UCSD-AML1 (cell line): ENCODE measurements at regions not wholly inside any gene's neighbourhood (a gene's known extent, or its start where the extent isn't known, plus 50 kb on each side); places are given as distances from the start of the nearest gene placed in this dataset.
"Not testable (repeated sequence)": the region's sequence is repeated elsewhere in the genome, so short reads cannot be mapped to it uniquely, and the experiment has no call there.

Experiments used
- DNase-seq: peaks from one replicate; lab custom pipeline; 2025; ENCODE audit not compliant: unreplicated experiment; lab: John Stamatoyannopoulos, UW

DNA sequence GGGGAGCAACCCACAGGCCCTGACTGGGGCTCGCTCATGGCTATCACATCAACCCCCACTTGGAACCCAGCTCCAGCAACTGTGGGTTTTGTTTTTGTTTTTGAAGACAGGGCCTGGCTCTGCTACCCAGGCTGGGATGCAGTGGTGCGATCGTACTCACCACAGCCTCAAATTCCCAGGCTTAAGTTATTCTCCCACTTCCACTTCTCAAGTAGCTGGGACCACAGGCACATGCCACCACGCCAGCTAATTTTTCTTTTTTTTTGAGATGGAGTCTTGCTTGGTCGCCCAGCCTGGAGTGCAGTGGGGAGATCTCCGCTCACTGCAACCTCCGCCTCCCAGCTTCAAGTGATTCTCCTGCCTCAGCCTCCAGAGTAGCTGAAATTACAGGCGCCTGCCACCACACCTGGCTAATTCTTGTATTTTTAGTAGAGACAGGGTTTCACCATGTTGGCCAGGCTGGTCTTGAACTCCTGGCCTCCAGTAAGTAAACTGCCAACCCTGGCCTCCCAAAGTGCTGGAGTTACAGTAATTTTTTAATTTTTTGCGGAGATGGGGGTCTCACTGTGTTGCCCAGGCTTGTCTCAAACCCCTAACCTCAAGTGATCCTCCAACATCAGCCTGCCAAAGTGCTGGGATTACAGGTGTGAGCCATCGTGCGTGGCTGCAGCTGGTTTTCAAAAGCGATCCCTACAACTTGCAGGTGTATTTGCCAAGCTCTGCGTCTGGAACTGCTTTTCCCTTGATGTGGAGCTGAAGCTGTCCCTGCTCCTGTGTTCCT lies 228.7 kb downstream of the SKIDA1 start:
- no peak for DNase-seq

DNA sequence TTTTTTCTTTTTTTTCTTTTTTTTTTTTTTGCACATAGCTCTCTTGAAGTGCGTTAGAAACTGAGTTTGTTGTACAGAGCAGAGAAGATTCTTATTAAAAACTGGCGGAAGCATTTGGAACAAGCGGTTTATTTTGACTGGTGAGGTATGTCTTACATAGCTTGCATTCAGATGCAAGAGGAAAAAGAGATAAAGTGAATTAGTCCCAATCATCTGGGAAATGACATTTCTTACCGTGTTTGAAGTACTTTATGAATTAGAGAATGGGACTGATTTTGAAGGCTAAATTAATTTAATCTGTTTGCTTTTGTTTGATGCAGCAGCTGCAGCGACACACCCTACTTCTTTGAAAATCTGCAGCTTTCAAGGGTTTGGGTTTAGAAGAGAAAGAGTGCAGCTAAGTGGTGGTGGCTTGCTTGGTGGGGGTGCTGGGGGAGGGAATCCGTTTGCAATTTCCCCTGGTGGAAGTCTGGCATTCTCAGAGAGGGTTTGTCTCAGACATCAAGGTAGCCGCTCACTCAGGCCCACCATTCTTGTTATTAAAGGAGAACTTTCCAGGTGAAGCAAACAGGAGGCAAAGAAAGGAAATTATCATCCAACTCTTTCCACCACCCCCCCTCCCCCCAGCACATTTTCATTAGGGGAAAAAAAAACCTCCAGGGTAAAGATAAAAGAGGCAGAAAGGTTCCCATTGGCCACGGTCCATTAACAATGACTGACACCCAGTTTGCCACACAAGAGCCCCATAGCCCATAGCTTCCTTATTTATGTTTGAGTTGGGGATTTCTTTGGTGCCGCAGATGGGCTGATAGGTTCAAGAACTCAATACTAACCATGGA lies 231.7 kb downstream of the SKIDA1 start:
- DNase-seq = no peak

DNA sequence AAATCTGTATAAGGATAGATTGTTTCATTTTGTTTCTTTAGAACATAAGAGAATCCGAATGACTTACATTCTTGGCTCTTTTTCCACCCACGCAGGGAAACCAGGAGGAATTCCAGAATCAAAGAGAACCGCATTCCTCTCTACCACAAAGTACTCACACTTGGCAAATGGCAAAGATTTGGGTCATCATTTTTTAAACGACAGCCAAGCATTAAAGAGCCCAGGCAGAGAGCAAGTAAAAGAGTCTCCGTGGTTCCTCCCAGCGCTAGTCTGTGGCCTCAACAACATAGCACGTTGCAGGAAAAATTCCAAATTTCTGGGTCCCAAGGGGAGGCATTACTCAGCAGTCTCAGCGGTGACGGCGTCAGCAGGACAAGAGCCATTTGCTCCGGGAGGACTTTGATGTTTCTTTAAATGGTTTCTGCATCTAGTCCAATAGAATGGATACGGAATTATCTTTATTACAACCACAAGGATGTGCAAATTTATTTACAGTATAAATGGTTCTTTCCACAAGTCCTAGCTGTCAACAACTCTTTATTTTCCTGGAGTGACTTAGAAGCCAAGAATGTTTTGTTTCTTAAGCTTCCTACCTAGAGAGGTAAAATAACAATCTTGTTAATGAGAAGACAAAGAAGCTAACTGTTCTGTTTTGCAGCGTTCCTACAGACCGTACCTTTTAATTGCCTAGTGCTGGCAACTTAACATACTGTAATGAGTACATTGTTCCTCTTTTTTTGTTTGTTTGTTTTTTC lies 232.5 kb downstream of the SKIDA1 start:
- DNase-seq = no peak

DNA sequence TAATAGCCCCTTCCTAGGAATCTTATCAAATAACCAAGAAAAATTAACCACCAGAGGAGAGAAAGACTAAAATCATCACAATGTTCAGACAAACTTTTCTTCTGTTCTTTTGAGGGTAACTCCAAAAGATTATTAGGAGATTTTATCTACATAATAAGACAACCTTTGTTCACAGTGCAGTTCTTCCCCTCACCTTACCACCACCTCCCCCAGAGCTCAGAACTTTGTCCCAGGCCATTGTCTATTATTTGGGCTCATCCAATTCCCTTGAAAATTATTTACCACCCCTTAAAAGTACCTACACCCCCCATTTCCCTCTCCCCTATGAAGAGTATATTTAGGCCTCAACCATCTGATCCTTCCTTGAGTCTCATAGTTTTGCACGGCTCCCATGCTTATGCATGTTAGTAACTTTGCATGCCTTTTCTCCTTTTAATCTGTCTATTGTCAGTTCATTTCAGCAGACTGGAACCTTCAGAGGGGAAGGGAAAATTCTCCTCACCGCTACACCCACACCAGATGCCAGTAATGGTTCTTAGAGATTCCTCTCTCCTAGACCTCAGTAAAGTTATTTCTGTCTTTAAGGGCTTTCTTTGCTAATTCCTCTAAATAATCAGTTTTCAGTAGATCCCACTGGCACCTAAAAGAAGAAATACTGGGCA lies 234.9 kb downstream of the SKIDA1 start:
- DNase-seq = no peak

DNA sequence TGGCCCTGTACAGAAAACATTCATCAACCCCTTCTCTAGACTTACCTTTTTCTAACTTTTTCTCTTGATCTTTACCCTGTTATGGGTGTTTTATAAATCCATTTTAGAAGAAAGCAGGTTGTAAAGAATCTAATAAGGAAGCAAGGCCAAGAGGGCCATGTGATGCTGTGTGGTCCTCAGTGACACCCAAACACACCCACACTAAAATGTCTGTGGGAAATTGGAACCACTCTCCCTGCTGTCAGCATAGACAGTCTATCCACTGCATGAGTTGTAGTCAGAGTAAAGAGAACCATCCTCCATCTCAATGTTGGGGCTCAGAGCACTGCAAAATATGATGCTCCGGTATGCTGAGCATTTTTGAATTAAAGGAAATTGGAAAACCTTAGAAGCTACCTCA lies 235.5 kb downstream of the SKIDA1 start:
- no peak for DNase-seq

DNA sequence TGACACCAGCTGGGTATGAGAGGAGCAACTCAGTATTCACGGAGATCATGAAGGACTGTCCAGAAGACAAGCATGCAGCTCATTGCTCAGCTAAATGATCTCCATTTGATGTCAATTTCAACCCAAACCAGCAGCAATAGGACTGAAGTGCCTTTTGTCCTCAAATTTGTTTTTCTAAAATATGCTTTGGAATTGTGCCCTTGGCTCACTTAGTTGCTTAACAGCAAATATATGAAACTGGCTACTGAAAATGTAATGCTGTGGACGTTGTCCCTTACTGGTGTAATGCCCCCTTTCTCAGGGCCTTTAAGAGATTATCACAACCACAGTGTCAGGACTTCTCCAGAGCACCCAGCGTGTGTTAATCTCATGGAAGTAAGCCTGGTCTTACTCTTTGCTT lies 236.2 kb downstream of the SKIDA1 start:
- no peak for DNase-seq

DNA sequence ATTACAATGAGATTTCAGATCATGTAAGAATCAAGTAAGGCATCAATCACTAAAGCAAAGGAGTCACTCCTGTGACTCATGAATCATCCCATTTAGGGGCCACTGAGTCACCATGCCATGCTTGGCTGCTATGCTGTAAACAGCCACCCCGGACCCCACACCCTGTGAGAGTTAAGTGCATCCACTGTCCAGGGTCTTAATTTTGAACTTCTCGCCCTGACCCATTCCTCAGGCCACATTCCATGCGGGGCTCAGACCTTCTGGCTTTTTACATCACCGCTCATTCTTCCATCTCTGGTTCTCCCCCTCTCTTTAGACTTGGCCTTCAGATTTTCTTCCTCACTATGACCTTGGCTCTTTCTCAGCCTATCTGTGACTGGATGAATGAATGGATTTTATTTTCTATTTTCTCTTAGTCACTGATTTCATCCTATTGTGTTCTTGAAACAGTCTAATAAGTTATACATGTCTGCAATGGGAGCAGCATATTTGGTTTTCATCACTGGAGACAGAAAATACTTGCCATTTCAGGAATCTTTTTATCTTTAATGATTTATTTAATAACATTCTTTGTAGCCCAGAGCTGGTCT lies 239.6 kb downstream of the SKIDA1 start:
- DNase-seq = no peak

DNA sequence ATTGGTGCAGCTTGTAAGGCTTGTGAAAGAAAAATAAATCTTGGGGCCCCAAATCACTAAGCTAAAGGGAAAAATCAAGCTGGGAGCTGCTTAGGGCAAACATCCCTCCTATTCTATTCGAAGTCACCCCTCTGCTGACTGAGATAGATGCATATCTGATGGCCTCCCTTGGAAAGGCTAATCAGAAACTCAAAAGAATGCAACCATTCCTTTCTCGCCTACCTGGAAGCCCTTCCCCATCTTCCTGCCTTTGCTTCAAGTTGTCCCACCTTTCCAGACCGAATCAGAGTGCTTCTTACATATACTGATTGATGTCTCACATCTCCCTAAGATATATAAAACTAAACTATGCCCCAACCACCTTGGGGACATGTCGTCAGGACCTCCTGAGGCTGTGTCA lies 240.3 kb downstream of the SKIDA1 start:
- no peak for DNase-seq

DNA sequence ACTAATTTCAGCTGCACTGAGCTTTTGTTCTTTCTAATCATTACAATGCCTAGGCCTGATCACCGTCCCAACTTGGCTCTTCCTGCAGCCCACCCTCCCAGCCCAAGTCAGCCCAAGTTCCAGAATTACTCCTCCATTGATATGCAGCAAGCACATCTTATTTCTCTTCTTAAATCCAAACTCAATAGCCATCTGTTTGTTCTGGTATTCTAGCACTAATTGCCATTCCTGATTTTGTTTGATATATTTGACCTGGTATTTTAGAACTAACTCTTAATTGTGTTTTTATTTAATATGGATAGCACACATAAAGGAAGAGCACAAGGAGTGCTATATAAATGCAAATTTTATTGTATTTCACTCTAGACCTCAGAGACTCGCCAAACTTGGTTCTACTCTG lies 241.2 kb downstream of the SKIDA1 start:
- DNase-seq = no peak

DNA sequence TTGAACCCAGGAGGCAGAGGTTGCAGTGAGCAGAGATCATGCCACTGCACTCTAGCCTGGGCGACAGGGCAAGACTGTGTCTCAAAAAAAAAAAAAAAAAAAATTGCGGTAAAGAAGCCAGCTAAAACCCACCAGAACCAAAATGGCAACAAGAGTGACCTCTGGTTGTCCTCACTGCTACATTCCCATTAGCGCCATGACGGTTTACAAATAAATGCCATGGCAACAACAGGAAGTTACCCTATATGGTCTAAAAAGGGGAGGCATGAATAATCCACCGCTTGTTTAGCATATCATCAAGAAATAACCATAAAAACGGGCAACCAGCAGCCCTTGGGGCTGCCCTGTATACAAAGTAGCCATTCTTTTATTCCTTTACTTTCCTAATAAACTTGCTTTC lies 242.4 kb downstream of the SKIDA1 start:
- DNase-seq = not testable (repeated sequence)

DNA sequence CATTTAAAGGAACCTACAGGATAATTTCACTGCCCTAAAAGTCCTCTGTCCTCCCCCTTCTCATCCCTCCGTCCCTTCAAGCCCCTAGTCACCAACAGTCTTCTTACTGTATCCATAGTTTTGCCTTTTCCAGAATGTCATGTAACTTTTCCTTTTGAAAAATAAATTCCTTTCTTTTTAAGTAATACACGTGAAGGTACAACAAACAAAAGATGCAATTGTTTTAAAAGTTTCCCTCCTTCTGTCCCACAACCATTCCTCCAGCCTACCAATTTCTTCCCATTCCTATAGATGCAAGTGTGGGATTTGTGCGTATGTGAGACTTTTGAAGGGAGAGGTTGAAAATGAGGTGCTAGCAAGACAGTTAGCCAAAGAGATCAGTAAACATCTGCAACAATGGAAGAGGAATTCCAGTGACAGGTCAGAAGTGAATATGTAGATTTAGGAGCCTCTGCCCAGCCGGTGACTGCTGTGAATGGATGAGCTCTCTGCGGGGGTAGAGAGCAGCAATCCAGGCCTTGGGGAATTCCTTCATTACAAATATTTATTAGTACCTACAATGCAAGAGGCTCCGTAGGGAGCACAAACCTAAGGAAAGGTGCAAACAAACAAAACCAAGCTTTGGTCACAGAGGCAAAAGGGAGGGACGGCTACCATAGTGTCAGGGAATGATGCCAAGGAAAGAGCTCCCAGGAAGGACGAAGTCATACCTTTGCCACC lies 243.6 kb downstream of the SKIDA1 start:
- DNase-seq = no peak

DNA sequence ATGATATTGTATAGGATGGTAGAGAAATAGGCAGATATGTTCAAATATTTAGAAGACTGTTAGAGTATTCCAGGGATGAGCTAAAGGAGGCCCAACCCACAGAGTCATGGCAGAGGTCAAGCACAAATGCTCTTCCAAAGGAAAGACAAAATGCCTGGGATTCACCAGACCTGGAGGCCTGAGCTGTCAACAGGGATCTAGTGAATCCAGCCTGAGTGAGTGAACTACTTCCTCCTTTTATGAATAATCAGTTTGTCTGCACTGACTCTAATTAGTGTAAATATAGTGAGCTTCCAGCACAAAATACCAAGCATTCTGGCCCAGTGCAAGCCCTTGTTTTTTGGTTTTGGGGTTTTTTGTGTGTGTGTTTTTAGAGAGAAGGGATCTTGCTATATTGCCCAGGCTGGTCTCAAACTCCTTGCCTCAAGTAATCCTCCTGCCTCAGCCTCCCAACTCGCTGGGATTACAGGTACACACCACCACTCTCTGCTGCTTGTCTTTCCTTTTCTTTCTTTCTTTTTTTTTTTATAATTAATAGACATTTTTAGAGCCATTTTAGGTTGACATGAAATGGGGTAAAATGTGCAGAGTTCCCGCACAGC lies 244.4 kb downstream of the SKIDA1 start:
- no peak for DNase-seq

DNA sequence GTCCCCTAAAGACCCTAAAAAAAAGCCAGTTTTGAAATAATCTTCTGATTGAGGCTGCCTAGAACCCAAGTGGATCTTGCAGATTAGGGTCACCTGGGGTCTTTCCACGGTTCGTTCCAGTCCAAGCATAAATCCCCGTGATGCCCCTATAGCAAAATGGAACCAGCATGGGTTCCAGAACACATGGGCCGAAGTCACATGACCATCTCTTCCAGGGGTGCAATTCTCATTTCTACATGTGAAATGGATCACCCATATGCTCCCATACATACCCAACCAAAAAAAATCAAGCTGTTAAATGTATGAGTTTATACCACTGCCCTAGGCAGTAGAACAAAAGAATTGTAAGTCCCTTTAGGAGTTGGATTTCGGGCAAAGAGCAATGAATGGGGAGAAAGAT lies 245.4 kb downstream of the SKIDA1 start:
- DNase-seq = no peak

DNA sequence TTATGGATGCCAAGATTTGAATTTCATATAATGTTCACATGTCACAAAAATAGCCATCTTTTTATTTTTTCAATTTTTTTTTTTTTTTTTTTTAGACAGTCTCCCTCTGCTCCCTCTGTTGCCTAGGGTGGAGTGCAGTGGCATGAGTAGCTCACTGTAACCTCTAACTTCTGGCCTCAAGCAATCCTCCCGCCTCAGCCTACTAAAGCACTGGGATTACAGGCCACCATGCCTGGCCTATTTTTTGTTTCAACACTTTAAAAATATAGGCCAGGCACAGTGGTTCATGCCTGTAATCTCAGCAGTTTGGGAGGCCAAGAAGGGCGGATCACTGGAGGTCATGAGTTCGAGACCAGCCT lies 246.3 kb downstream of the SKIDA1 start:
- no peak for DNase-seq

DNA sequence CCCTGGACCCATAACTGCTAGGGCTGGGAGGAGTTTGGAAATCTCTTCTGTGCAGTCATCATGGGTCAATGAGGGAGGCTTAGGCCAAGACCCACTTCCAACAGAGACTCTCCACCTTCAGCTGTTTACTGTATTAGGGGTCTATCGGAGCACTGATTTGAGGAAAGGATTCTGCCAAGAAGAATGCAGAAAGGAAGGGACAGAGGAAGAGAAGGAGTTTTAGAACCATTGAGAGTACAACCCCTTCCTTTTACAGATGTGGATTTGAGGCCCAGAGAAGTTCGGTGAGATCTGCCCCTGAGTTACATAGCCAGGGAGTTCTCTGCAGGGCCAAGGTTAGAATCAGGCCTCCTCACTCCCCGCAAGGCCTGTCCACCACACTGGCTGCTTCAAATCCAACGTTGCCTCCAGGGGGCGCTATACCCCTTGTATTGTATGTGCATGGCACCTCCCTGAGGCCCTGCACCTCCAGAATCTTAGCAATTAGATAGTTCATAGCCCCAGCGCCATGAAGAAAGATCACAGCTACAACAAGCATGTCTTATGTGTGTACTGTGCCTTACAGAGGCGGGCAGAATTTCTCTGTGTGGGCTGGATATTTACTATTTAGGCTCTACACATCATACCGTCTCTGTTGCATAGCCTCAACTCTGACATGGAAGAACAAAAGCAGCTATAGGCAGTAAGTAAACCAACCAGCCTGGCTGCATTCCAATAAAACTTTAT lies 246.8 kb downstream of the SKIDA1 start:
- DNase-seq = peak; percentile 79

DNA sequence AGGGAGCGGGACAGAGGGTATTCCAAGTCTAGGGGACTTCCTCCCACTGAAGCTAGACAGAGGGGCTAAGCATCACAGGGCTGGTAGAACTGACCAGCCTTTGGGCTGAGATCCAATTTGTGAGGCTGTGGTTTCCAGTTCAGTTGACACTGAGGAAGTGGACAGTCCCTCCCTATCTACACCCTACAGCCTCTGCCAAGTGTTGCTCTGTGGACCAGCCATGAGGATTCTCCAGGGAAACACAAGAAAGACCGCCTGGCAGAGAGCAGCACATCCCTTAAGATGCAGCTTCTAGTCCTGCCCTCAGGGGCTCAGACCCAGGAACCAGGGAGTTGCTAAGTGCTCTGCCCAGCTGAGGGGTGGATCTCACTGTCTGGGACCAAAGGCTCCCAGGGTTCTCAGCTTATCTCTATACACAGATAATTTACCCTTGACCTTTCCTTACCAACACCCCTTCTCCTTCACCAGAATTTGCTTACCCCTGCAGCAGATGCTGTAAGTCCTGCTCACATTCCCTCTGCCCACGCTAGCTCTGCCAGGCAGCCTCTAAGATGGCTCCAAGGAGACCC lies 252.0 kb downstream of the SKIDA1 start:
- DNase-seq = no peak

DNA sequence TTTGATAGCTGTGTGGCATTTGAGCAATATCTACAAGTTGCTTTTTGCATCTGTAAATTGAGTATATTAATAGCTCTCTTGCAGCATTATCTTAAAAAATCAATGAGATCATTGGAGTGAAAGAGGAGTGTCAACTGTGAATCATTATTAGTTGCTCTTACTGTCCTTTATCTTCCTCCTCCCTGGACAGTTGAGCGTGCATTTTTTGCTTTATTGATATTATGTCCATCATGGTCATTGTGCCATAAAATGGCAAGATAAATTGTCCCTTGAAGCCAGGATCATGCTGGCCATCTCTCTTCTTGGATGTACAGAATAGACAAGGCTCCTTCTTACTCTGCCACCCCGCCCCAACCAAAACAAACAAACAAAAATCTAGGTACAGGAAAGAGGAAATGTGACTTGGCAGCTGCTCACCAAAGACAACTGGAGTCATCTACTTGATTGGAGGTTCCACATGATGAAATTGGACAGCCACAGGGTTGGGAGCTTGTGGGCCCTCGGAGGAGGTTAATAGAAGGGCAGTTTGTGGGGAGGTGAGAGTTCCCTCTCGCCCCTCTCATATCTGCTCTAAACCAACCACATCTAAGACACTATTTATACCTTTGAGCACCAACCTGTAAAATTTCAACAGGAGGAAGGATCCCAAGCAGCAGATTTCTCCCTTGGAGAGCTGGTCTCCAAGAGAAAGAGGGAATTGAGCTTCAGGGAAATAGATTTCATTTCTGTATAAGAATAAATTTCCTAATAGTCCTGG lies 252.7 kb downstream of the SKIDA1 start:
- no peak for DNase-seq

DNA sequence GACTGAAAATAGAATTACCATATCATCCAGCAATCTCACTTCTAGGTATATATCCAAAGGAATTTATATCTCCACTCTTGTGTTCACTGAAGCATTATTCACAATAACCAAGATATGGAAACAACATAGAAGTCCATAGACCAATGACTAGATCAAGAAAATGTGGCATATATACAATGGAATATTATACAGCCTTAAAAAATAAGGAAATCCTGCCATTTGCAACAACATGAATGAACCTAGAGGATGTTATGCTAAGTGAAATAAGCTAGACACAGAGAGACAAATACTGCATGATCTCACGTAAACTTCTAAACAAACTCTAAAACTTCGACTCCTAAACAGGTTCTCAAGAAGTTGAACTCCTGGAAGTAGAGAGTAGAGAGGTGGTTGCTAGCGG lies 254.5 kb downstream of the SKIDA1 start:
- no peak for DNase-seq
